ENCODE measurements at regions not wholly inside any gene's neighbourhood (a gene's known extent, or its start where the extent isn't known, plus 50 kb on each side); places are given as distances from the start of the nearest gene placed in this dataset.

DNA sequence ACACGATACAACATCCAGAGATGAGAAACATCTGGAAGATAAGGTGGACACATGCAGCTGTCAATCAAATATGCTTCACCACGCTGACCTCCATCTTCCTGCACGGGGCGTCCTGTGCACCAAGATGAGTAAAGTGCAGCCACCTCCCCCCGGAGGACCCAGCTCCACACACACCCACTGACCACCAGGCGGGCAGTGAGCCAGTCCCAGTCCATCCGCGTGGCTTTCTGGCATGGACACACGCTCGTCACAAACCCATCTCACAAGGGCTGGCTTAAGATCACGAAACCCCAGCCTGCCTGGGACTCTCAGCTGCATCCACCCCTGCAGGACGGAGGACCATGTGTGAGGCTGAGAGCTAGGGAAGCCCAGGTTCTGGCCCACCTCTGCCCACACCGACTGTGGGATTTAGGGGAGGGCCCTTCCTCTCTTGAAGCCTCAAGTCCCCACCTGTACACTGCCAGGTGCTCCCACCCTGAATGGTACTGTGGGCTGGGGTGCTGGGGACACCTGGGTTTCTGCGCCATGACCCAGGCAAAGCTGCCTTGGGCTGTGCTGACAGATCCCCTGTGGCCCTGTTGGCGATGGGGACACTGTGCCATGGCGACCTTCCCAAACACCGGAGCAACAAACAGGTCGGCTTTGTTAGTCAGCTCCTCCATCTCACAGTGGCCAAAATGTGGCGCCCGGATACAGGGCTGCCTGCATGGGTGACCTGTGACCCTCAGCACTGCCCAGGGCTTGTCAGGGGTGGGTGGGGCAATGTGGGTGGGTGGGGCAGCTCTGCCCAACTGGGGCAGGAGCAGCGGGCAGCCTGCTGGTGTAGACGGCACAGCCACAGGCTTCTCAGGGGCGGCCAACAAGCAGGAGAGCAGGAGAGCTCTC is 629.0 kb downstream of the TBC1D22A start:
- ChIA-PET CTCF (no interaction called here), POLR2A (no interaction called here)
- WGBS (ENCODE audit: insufficient coverage), result 90% methylated on average over 15 of the region's 23 CpGs

More for the DNA sequence above, 629.0 kb downstream of the TBC1D22A start:
- Mint-ChIP-seq H3K27me3 (no peaks in the 10 kb centered on the region), H3K4me1 (no peaks in the 10 kb centered on the region), H3K4me3 (no peak overlapping the region), H3K9me3 (ENCODE audit: insufficient read depth) (no peaks in the 10 kb centered on the region), H3K27ac (no peak overlapping the region)
- no peaks in the 10 kb centered on the region for H3K9me3 ChIP-seq (ENCODE audit: control extremely low read depth in 1 of 3, control insufficient read depth in 2 of 3, insufficient read depth in 1 of 3, low read length in 2 of 3)
- H4K20me1 ChIP-seq (ENCODE audit: control insufficient read depth, insufficient read depth, low read length, poor library complexity, severe bottlenecking), result no peaks in the 10 kb centered on the region
- H3K27ac ChIP-seq (ENCODE audit: low read length in 2 of 2), result no peak overlapping the region
- TF ChIP-seq, protein P1, sequence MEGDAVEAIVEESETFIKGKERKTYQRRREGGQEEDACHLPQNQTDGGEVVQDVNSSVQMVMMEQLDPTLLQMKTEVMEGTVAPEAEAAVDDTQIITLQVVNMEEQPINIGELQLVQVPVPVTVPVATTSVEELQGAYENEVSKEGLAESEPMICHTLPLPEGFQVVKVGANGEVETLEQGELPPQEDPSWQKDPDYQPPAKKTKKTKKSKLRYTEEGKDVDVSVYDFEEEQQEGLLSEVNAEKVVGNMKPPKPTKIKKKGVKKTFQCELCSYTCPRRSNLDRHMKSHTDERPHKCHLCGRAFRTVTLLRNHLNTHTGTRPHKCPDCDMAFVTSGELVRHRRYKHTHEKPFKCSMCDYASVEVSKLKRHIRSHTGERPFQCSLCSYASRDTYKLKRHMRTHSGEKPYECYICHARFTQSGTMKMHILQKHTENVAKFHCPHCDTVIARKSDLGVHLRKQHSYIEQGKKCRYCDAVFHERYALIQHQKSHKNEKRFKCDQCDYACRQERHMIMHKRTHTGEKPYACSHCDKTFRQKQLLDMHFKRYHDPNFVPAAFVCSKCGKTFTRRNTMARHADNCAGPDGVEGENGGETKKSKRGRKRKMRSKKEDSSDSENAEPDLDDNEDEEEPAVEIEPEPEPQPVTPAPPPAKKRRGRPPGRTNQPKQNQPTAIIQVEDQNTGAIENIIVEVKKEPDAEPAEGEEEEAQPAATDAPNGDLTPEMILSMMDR (IDR thresholded peaks at IDR 0.05), result no peak
- no peak for TF ChIP-seq EZH2 (IDR thresholded peaks at IDR 0.05; ENCODE audit: borderline replicate concordance, insufficient read depth, low read depth, low read length, poor library complexity, severe bottlenecking)
- H3K4me2 ChIP-seq (replicated peaks; ENCODE audit: low read depth, low read length, poor library complexity, severe bottlenecking), result no peak overlapping the region
- no peak overlapping the region for H3K4me3 ChIP-seq (ENCODE audit: control extremely low read depth in 1 of 5, extremely low read depth in 1 of 5, insufficient read depth in 1 of 5, low read depth in 2 of 5, low read length in 4 of 5)
- no peak overlapping the region for H3K9ac ChIP-seq (ENCODE audit: low read length)
- intact Hi-C loops (cut with micrococcal nuclease), result no loop called here
- DNase-seq (no peak), ATAC-seq (ENCODE audit: low read depth) (no peak)
- H3K36me3 ChIP-seq (replicated peaks in 1 of 2; ENCODE audit: control extremely low read depth in 1 of 2, control insufficient read depth in 1 of 2, extremely low read depth in 1 of 2, insufficient read depth in 2 of 2, low read length in 1 of 2), result no peaks in the 10 kb centered on the region
- no peaks in the 10 kb centered on the region for H3K4me1 ChIP-seq (ENCODE audit: control insufficient read depth in 2 of 2, insufficient read depth in 2 of 2, low read length in 2 of 2)
- H3K79me2 ChIP-seq (ENCODE audit: control insufficient read depth, insufficient read depth, low read length), result no peaks in the 10 kb centered on the region
- no peak overlapping the region for H2AFZ ChIP-seq (ENCODE audit: insufficient read depth, low read depth, low read length, poor library complexity, severe bottlenecking)
- no peaks in the 10 kb centered on the region for H3K27me3 ChIP-seq (replicated peaks in 1 of 4; ENCODE audit: control extremely low read depth in 1 of 4, control insufficient read depth in 3 of 4, insufficient read depth in 4 of 4, low read length in 3 of 4)
